Keratinocyte (primary cell): ENCODE measurements at regions not wholly inside any gene's neighbourhood (a gene's known extent, or its start where the extent isn't known, plus 50 kb on each side); places are given as distances from the start of the nearest gene placed in this dataset.

Experiments used
- EZH2 ChIP-seq: IDR thresholded peaks from one replicate; pipeline ENCODE4 v1.6.1; 2012; ENCODE audit warnings: inconsistent platforms, mild to moderate bottlenecking, low read length, moderate library complexity
- TF ChIP-seq, protein P1 (sequence below), 3 experiments: IDR thresholded peaks in 1 of 3; conservative IDR thresholded peaks in 1 of 3; optimal IDR thresholded peaks in 1 of 3; 2 replicates in 2 of 3; 3 replicates in 1 of 3; pipeline versions ENCODE3 to v1.5.1; 2011; ENCODE audit warnings: low read length in 3 of 3, mild to moderate bottlenecking in 3 of 3, moderate library complexity in 2 of 3, control low read depth in 1 of 3, inconsistent platforms in 1 of 3; ENCODE audit not compliant: insufficient read depth in 2 of 3; ENCODE audit errors: extremely low read depth in 1 of 3

DNA sequence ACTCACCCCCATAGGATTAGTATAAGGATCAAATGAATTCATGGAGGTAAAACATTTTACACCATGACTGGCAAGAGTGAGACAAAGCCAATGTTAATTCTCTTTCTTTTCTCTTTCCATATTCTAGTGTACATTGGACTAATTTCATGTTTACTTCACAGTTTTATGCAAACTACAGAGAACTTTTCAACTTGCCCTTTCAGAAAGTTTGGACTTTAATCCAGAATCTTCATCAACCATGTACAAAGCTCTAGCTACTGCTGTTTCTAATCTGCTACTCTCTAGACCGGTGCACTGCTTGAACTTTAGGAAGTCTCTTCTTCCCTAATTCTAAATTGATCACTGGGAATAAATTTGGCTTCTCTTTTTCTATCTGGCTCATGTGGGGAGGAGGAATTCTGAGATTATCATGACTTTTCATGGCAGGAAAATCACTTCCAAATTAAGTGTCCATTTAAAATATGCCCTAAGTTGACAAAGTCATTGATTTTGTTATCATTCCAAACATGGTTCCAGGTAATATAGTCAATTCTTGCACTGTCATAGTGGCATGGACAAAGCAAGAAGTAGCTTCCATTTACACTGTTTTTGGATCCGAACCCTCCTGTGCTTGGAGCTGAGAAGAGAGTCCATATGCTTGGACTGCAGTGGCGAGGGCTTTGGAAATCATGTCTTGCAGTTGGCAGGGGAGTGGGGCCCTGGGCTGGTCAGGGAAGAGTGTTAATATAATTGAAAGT is 903.3 kb downstream of the CCSER2 start:
- TF ChIP-seq, protein P1, sequence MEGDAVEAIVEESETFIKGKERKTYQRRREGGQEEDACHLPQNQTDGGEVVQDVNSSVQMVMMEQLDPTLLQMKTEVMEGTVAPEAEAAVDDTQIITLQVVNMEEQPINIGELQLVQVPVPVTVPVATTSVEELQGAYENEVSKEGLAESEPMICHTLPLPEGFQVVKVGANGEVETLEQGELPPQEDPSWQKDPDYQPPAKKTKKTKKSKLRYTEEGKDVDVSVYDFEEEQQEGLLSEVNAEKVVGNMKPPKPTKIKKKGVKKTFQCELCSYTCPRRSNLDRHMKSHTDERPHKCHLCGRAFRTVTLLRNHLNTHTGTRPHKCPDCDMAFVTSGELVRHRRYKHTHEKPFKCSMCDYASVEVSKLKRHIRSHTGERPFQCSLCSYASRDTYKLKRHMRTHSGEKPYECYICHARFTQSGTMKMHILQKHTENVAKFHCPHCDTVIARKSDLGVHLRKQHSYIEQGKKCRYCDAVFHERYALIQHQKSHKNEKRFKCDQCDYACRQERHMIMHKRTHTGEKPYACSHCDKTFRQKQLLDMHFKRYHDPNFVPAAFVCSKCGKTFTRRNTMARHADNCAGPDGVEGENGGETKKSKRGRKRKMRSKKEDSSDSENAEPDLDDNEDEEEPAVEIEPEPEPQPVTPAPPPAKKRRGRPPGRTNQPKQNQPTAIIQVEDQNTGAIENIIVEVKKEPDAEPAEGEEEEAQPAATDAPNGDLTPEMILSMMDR (optimal IDR thresholded peaks at IDR 0.05 in 1 of 3, IDR thresholded peaks at IDR 0.05 in 1 of 3, conservative IDR thresholded peaks at IDR 0.05 in 1 of 3; ENCODE audit: extremely low read depth in 1 of 3, insufficient read depth in 2 of 3, low read length in 3 of 3): no peak
- TF ChIP-seq EZH2: no peak
